Fibroblast of lung (primary cell): ENCODE measurements at regions not wholly inside any gene's neighbourhood (a gene's known extent, or its start where the extent isn't known, plus 50 kb on each side); places are given as distances from the start of the nearest gene placed in this dataset.

ENCODE experiments used
- EZH2 ChIP-seq: IDR thresholded peaks from 2 replicates; pipeline ENCODE4 v1.5.1; 2012; ENCODE audit warnings: low read length, control low read depth, mild to moderate bottlenecking; ENCODE audit errors: missing control alignments
- TF ChIP-seq, protein P1 (sequence below), 2 donors: IDR thresholded peaks in 1 of 2; conservative IDR thresholded peaks in 1 of 2; 1 replicate in 1 of 2; 2 replicates in 1 of 2; pipeline ENCODE4 v1.5.1; 2011 to 2012; ENCODE audit warnings: low read length in 2 of 2, control low read depth in 1 of 2, inconsistent platforms in 1 of 2, low read depth in 1 of 2, mild to moderate bottlenecking in 1 of 2

- TF ChIP-seq, protein P1, sequence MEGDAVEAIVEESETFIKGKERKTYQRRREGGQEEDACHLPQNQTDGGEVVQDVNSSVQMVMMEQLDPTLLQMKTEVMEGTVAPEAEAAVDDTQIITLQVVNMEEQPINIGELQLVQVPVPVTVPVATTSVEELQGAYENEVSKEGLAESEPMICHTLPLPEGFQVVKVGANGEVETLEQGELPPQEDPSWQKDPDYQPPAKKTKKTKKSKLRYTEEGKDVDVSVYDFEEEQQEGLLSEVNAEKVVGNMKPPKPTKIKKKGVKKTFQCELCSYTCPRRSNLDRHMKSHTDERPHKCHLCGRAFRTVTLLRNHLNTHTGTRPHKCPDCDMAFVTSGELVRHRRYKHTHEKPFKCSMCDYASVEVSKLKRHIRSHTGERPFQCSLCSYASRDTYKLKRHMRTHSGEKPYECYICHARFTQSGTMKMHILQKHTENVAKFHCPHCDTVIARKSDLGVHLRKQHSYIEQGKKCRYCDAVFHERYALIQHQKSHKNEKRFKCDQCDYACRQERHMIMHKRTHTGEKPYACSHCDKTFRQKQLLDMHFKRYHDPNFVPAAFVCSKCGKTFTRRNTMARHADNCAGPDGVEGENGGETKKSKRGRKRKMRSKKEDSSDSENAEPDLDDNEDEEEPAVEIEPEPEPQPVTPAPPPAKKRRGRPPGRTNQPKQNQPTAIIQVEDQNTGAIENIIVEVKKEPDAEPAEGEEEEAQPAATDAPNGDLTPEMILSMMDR (conservative IDR thresholded peaks at IDR 0.05 in 1 of 2, IDR thresholded peaks at IDR 0.05 in 1 of 2; ENCODE audit: low read depth in 1 of 2, low read length in 2 of 2): no peak
- TF ChIP-seq EZH2: no peak
Observed at GRCh38 chr7:111630862-111631261, 68.6 kb upstream of the IMMP2L start.
